ENCODE measurements at regions not wholly inside any gene's neighbourhood (a gene's known extent, or its start where the extent isn't known, plus 50 kb on each side); places are given as distances from the start of the nearest gene placed in this dataset.

GRCh38 chr7:155191901-155192478, 105.7 kb upstream of the INSIG1 start:
- no peak for TF ChIP-seq EZH2phosphoT487 (IDR thresholded peaks at IDR 0.05)
- TF ChIP-seq CTCF (IDR thresholded peaks at IDR 0.05) = no peak
- no peak for TF ChIP-seq EZH2 (IDR thresholded peaks at IDR 0.05)

All from neural progenitor cell (in vitro differentiated cells).